ENCODE measurements at regions not wholly inside any gene's neighbourhood (a gene's known extent, or its start where the extent isn't known, plus 50 kb on each side); places are given as distances from the start of the nearest gene placed in this dataset.
"Not testable (repeated sequence)": the region's sequence is repeated elsewhere in the genome, so short reads cannot be mapped to it uniquely, and the experiment has no call there.

GRCh38 chr21:15306271-15306670 lies 241.5 kb upstream of the NRIP1 start:
- DNase-seq = no peak
- Histone ChIP-seq H3K27ac (replicated peaks) (no peak overlapping the region), H3K4me3 (no peak overlapping the region), H3K27me3 (ENCODE audit: low read depth) (no peaks in the 10 kb centered on the region), H3K36me3 (no peaks in the 10 kb centered on the region), H3K9me3 (replicated peaks) (no peaks in the 10 kb centered on the region), H3K4me1 (peaks cover under 1% of the 10 kb centered on the region)
- intact Hi-C loops (cut with micrococcal nuclease) = no loop called here
- TF ChIP-seq CTCF (IDR thresholded peaks at IDR 0.05; ENCODE audit: borderline replicate concordance) = no peak

DNA sequence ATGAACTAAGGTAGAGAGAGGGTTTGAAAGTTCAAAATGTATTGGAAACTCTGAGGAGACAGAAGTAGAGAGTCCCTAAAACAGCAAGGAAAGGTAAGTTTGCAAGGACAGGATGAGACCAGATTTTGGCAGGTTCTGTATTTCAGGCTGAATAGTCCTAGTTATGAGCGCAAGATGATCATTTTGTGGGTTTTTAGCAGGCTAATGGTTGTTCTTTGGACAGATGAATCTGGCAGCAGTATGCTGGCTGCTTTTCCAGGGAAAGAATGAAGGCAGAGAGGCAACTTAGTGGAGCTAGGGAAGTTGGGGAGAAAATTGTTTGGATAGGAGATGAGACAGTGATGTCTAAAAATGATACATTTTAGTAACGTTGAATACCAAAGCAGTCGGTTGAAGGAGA lies 243.5 kb upstream of the NRIP1 start:
- TF ChIP-seq CTCF (IDR thresholded peaks at IDR 0.05; ENCODE audit: borderline replicate concordance) = no peak
- H3K27ac ChIP-seq (replicated peaks) = no peak overlapping the region
- H3K27me3 ChIP-seq (ENCODE audit: low read depth) = no peaks in the 10 kb centered on the region
- DNase-seq = no peak
- H3K4me3 ChIP-seq = no peak overlapping the region
- H3K4me1 ChIP-seq = no peaks in the 10 kb centered on the region
- no peaks in the 10 kb centered on the region for H3K9me3 ChIP-seq (replicated peaks)
- H3K36me3 ChIP-seq = no peaks in the 10 kb centered on the region
- intact Hi-C loops (cut with micrococcal nuclease) = no loop called here

DNA sequence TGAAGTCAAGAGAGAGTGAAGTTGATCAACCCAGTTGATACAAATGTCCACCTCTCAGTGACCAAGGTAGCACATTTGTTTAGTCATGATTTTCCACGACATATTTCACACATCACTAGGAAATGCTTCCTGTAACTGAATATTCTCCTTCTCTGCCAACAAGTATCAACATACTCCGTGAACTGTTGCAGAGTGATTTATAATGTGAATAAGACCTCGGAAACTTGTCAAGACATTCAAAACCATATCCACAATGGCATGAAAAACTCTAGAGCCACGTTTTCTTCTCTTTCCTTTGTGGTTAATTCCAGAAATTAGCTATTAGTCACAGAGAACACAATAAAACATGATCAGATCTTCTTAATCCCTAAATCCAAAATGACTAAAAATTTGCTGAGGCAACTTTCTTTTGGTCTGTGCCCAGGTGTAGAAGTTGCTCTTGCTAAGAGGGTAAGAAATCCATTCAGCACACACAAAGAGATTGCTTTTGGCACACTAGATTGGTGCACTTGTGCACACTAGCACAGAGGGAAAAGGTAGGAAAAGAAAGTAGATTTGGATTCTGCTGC lies 244.3 kb upstream of the NRIP1 start:
- Histone ChIP-seq H3K36me3 (no peaks in the 10 kb centered on the region), H3K27ac (replicated peaks) (no peak overlapping the region), H3K27me3 (ENCODE audit: low read depth) (no peaks in the 10 kb centered on the region), H3K4me1 (no peaks in the 10 kb centered on the region), H3K4me3 (no peak overlapping the region), H3K9me3 (replicated peaks) (no peaks in the 10 kb centered on the region)
- no peak for TF ChIP-seq CTCF (IDR thresholded peaks at IDR 0.05; ENCODE audit: borderline replicate concordance)
- intact Hi-C loops (cut with micrococcal nuclease) = no loop called here
- DNase-seq = no peak

DNA sequence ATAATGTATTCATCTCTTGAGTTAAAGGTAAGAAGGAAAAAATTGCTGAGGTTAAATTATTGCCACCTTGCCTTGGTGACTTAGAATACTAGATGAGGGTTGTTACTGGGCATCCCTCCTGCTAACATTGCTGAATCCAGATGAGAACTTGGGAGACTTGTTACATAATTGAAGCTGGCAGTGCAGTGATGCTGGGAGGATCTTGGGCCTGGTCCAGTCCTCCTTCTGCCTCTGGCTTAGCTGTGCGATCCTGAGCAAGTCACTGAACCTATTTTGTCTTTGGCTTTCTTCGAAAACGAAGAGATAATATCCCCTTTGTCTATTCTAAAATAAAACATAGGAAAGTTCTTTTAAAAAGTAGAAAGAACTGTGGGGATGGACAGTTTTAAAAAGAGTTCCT lies 244.9 kb upstream of the NRIP1 start:
- H3K4me3 ChIP-seq = no peak overlapping the region
- H3K27ac ChIP-seq (replicated peaks) = peak overlapping the region; percentile 36
- TF ChIP-seq CTCF (IDR thresholded peaks at IDR 0.05; ENCODE audit: borderline replicate concordance) = no peak

GRCh38 chr21:15311510-15311909 lies 246.7 kb upstream of the NRIP1 start:
- Histone ChIP-seq H3K9me3 (replicated peaks) (no peaks in the 10 kb centered on the region), H3K36me3 (no peaks in the 10 kb centered on the region), H3K27ac (replicated peaks) (no peak overlapping the region), H3K4me3 (no peak overlapping the region), H3K4me1 (no peaks in the 10 kb centered on the region), H3K27me3 (ENCODE audit: low read depth) (no peaks in the 10 kb centered on the region)
- no peak for TF ChIP-seq CTCF (IDR thresholded peaks at IDR 0.05; ENCODE audit: borderline replicate concordance)
- intact Hi-C loops (cut with micrococcal nuclease) = no loop called here
- DNase-seq = no peak

More for the DNA sequence above, 244.9 kb upstream of the NRIP1 start:
- Histone ChIP-seq H3K36me3 (no peaks in the 10 kb centered on the region), H3K4me1 (no peaks in the 10 kb centered on the region), H3K9me3 (replicated peaks) (no peaks in the 10 kb centered on the region), H3K27me3 (ENCODE audit: low read depth) (no peaks in the 10 kb centered on the region)
- intact Hi-C loops (cut with micrococcal nuclease) = no loop called here
- DNase-seq = peak; percentile 80

DNA sequence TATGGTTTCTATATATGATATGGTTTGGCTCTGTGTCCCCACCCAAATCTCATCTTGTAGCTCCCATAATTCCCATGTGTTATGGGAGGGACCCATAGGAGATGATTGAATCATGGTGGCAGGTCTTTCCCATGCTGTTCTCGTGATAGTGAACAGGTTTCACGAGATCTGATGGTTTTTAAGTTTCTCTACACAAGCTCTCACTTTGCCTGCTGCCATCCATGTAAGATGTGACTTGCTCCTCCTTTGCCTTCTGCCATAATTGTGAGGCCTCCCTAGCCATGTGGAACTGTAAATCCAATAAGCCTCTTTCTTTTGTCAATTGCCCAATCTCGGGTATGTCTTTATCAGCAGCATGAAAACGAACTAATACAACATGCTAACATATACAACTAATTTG lies 252.2 kb upstream of the NRIP1 start:
- H3K27me3 ChIP-seq (ENCODE audit: low read depth); H3K4me3 ChIP-seq; DNase-seq; intact Hi-C loops (cut with micrococcal nuclease); H3K36me3 ChIP-seq; H3K4me1 ChIP-seq; H3K27ac ChIP-seq (replicated peaks): not testable (repeated sequence)
- peaks cover 11% of the 10 kb centered on the region for H3K9me3 ChIP-seq (replicated peaks)

Measured in left ventricle myocardium inferior (tissue), 1 donor.